GM21717 (cell line): ENCODE measurements at regions not wholly inside any gene's neighbourhood (a gene's known extent, or its start where the extent isn't known, plus 50 kb on each side); places are given as distances from the start of the nearest gene placed in this dataset.
"Not testable (repeated sequence)": the region's sequence is repeated elsewhere in the genome, so short reads cannot be mapped to it uniquely, and the experiment has no call there.

Experiments
- ATAC-seq: cut with Tn5 transposase; IDR thresholded peaks from one replicate; pipeline ENCODE4 v1.9.1; 2021; ENCODE audit warnings: mild to moderate bottlenecking, moderate library complexity; ENCODE audit not compliant: unreplicated experiment

GRCh38 chr14:105675433-105675832 lies 149.1 kb downstream of the TMEM121 start:
- not testable (repeated sequence) for ATAC-seq

GRCh38 chr14:105675905-105676670 lies 149.7 kb downstream of the TMEM121 start:
- ATAC-seq: not testable (repeated sequence)

- ATAC-seq: not testable (repeated sequence)
These were observed 151.7 kb downstream of the TMEM121 start for GRCh38 chr14:105678057-105678456.

DNA sequence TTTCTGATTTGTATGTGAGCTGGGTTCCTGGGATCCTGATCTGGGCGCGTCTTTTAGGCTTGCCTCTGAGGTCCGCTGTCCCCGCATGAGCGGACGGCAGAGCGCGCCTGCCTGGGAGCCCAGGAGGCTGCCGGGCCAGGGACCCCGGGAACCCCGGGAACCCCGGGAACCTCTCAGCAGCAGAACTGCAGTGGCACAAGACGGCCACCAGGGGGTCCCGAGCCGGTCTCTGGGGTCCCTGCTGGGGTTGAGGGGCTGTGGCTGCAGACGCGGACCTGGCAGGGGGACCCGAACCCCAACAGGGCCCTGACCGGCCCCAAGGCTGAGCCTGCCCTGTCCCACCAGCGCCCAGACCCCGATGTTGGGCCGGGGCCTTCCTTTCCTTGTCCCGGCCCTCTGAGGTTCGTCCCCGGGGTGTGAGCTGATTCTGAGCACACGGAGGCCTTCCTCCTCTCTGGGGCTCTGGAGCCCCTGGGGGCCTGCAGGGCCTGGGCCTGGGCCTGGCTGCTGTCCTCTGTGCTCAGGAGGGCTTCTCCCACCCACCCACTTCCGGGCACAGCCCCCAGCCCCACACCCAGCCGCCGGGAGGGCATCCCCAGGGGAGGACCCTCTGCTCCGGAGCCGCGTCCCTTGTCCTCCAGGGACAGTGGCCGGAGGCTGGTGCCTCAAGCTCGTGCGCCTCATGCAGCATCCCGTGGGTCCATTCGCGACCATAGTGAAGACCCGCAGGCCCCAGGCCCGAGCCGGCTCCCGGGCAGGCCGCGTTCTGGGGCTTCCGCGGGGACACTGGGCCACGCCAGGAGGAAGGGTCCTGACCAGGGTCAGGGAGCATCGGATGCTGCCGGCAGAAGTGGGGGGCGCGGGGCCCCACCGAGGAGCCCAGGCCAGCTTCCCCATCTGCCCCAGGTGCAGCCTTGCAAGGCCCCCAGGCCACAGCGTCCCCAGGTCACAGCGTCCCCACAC lies 152.9 kb downstream of the TMEM121 start:
- ATAC-seq: peak; percentile 1

- peak; percentile 44 for ATAC-seq
These were observed 153.8 kb downstream of the TMEM121 start for GRCh38 chr14:105679959-105680735.

DNA sequence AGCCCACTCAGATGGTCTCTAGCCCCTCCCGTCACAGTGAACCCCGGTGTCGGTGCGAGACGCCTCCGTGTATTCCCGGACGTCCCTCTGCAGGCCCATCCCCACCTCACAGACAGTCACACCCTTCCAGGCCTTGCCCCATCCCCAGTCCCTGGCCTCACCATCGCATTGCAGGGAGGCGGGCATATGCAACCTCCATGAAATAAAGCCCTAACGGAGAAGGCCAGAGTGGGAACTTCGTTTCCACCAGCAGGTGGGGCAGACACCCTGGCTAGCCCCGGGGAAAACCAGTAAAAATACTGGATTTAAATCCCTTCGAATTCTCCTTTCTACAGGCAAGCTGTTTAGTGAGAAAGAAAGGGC lies 154.3 kb downstream of the TMEM121 start:
- ATAC-seq: peak; percentile 38

DNA sequence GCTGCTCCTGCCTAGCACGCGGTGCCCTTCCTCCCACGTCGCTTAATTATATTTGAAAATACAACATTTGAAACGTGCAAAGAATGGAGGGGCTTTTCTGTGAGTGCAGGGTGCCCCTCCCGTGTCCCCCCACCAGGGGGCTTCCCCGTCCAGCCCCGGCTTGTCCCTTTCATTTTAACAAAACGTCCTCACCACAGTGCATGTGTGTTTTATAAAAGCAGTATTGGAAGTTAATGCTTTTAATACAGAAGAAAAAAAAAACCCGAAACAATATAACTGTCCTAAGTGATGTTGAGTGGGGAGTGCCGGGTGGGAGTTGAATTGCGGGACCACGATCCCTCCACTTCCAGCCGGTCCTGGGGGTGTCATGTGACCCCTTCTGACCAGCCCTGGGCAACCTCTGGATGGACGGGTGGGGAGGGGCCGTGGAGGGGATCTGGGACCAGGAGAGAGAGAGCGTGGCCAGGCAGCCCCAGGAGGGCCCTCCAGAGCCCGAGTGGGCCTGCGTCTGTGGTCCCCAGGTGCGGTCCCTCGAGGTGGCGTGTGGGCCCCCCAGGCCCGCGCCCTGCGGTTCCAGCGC lies 155.3 kb downstream of the TMEM121 start:
- not testable (repeated sequence) for ATAC-seq

GRCh38 chr14:105682442-105682841 lies 156.1 kb downstream of the TMEM121 start:
- not testable (repeated sequence) for ATAC-seq

DNA sequence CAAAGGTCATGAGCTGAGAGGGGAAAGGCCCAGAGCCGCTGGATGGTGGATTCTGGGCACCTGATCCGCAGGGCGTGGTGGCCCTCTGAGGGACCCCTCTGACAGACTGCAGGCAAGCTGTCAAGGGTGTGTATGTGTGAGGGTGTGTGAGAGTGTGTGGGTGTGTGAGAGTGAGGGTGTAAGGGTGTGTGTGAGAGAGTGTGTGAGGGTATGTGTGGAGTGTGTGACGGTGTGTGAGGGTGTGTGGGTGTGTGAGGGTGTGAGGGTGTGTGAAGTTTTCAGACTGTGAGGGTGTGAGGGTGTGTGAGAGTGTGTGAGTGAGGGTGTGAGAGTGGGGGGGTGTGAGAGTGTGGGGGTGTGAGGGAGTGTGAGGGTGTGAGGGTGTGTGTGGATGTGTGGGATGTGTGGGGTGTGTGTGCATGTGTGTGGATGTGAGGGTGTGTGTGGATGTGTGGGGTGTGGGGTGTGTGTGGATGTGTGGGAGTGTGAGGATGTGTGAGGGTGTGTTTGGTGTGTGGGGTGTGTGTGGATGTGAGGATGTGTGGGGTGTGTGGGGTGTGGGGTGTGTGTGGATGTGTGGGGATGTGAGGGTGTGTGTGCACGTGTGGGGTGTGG lies 156.7 kb downstream of the TMEM121 start:
- ATAC-seq: no peak

DNA sequence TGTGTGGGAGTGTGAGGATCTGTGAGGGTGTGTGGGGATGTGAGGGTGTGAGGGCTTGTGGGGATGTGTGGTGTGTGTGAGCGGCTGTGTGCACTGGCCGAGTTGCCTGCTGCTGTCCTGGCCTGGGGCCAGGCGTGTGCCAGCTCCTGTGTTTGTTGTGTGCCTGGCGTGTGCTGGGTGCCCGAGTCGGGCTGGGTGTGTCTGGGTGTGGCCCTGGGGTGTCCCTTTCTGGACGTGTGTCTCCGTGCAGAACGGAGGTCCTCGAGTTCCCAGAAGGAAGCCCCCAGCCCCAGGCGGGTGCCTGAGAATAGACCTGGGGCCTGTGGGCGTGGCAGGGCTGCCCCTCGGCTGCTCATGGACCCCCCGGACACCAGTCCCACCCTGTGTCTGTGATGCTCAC lies 157.7 kb downstream of the TMEM121 start:
- ATAC-seq: not testable (repeated sequence)

DNA sequence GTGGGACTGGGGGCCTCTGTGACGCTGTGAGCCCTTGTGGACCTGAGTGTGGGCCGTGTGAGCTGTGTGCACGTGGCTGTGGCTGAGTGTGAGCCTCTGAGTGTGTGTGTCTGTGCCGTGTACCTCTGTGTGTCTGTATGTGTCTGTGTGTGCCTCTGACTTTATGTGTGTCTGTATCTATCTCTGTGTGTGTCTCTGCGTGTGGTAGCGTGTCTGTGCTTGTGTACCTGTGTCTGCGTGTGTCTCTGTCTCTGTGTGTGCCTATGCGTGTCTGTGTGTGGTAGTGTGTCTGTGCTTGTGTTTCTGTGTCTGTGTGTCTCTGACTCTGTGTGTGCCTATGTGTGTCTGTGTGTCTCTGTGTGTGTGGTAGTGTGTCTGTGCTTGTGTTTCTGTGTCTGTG lies 158.2 kb downstream of the TMEM121 start:
- ATAC-seq: not testable (repeated sequence)

- ATAC-seq: no peak
These were observed 158.6 kb downstream of the TMEM121 start for GRCh38 chr14:105685003-105685402.

DNA sequence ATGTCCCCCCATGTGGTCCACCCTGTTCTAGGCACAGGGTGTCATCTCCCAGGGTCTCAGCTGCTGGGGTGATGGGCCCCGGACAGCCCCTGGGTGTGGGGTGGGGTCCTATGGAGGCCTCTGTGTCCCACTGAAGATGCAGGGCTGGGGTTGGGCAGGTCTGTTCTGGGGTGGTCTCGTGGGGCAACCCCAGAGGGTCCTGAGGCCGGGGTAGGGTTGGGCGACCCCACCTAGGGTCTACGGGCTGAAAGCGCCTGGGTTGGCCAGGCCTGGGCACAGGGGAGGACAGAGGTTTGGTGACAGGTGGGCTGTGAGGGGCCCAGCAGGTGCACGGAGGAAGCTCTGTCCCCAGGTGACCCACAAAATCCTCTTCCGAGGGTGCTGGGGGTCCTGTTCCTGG lies 159.2 kb downstream of the TMEM121 start:
- ATAC-seq: not testable (repeated sequence)

- peak; percentile 27 for ATAC-seq
These were observed 159.7 kb downstream of the TMEM121 start for GRCh38 chr14:105686050-105686449.

GRCh38 chr14:105686462-105687170 lies 160.2 kb downstream of the TMEM121 start:
- peak; percentile 20 for ATAC-seq

- ATAC-seq: not testable (repeated sequence)
These were observed 161.0 kb downstream of the TMEM121 start for GRCh38 chr14:105687171-105688022.

DNA sequence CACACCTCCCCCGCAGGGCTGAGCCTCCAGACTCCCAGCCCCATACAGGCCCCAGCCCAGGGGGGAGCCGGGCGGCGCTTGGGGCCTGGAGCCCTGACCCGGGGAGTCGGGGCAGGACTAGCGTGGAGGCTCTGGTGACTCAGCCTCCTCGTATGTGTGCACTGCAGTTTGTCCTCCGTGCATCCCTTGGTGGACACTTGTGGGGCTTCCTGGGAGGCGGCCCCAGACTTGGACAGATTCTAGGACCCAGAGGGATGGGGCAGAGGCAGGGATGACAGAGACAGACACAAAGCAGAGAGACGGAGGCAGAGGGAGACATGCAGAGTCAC lies 161.6 kb downstream of the TMEM121 start:
- peak; percentile 35 for ATAC-seq

DNA sequence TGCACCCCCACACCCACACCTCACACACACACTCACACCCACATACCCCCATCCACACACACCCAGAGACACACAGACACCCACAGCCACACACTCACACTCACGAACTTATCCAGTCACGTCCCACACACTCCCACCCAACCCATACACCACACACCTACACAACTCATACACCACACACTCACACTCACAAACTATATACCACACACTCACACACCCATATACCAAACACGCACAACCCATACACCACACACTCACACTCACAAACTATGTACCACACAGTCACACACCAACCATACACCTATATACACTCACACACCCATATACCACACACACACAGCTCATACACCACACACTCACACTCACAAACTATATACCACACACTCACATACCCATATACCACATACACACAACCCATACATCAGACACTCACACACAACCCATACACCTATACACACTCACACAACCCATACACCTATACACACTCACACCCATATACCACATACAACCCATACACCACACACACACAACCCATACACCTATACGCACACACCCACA lies 162.4 kb downstream of the TMEM121 start:
- ATAC-seq: not testable (repeated sequence)
